G401 (cell line): ENCODE measurements at regions not wholly inside any gene's neighbourhood (a gene's known extent, or its start where the extent isn't known, plus 50 kb on each side); places are given as distances from the start of the nearest gene placed in this dataset.
A peak's percentile ranks its signal among the peaks of the same experiment; 100 is the strongest.

ENCODE experiments used
- DNase-seq: peaks from one replicate; pipeline ENCODE4 v3.0.0-alpha.2; 2015; ENCODE audit warnings: low spot score
- in situ Hi-C: cut with HindIII; loops from 2 replicates; pipeline ENCODE4 v1.10.0; 2016; ENCODE audit warnings: low sequenced_read_pairs, mixed read lengths

- in situ Hi-C loops, result no loop called here
- DNase-seq, result no peak
Observed at GRCh38 chr14:100638211-100638855, 51.1 kb upstream of the BEGAIN start.

- in situ Hi-C loops, result no loop called here
- no peak for DNase-seq
Observed at GRCh38 chr14:100639280-100639679, 52.1 kb upstream of the BEGAIN start.

GRCh38 chr14:100640471-100641273 lies 53.5 kb upstream of the BEGAIN start:
- in situ Hi-C loops, result no loop called here
- DNase-seq, result no peak

GRCh38 chr14:100641274-100641860 lies 54.1 kb upstream of the BEGAIN start:
- in situ Hi-C loops, result no loop called here
- DNase-seq, result no peak

- DNase-seq, result no peak
- in situ Hi-C loops, result no loop called here
Observed at GRCh38 chr14:100643426-100643825, 56.2 kb upstream of the BEGAIN start.

GRCh38 chr14:100644383-100644782 lies 57.2 kb upstream of the BEGAIN start:
- in situ Hi-C loops, result no loop called here
- no peak for DNase-seq

- in situ Hi-C loops, result no loop called here
- DNase-seq, result no peak
Observed at GRCh38 chr14:100644784-100645183, 57.6 kb upstream of the BEGAIN start.

GRCh38 chr14:100645196-100645981 lies 58.2 kb upstream of the BEGAIN start:
- peak; percentile 77 for DNase-seq
- in situ Hi-C loops, result no loop called here

- DNase-seq, result no peak
- in situ Hi-C loops, result no loop called here
Observed at GRCh38 chr14:100645982-100646314, 58.7 kb upstream of the BEGAIN start.

- no peak for DNase-seq
- in situ Hi-C loops, result no loop called here
Observed at GRCh38 chr14:100648474-100649172, 61.4 kb upstream of the BEGAIN start.

- DNase-seq, result no peak
- in situ Hi-C loops, result no loop called here
Observed at GRCh38 chr14:100649173-100649519, 61.9 kb upstream of the BEGAIN start.

- in situ Hi-C loops, result no loop called here
- no peak for DNase-seq
Observed at GRCh38 chr14:100651999-100652508, 64.8 kb upstream of the BEGAIN start.

GRCh38 chr14:100652744-100653143 lies 65.5 kb upstream of the BEGAIN start:
- in situ Hi-C loops, result no loop called here
- DNase-seq, result no peak

GRCh38 chr14:100653409-100653808 lies 66.2 kb upstream of the BEGAIN start:
- DNase-seq, result no peak
- in situ Hi-C loops, result no loop called here

- no peak for DNase-seq
- in situ Hi-C loops, result no loop called here
Observed at GRCh38 chr14:100654025-100654813, 67.0 kb upstream of the BEGAIN start.

- peak; percentile 44 for DNase-seq
- in situ Hi-C loops, result loop anchor here (5.0 kb wide), 1 partner anchor 253 kb away; no protein-coding TSS in a partner anchor
Observed at GRCh38 chr14:100654814-100655740, 67.9 kb upstream of the BEGAIN start.

GRCh38 chr14:100655741-100656085 lies 68.5 kb upstream of the BEGAIN start:
- DNase-seq, result no peak
- in situ Hi-C loops, result loop anchor here (5.0 kb wide), 1 partner anchor 253 kb away; no protein-coding TSS in a partner anchor
